DOHH2 (cell line): ENCODE measurements at regions not wholly inside any gene's neighbourhood (a gene's known extent, or its start where the extent isn't known, plus 50 kb on each side); places are given as distances from the start of the nearest gene placed in this dataset.

Experiments used
- H3F3A ChIP-seq: fragments of 200-600 bp; sonication (generic), shearing (Covaris generic); 2 replicates; pipeline ENCODE4 v1.6.0; 2016; ENCODE audit warnings: antibody characterized with exemption, mild to moderate bottlenecking; ENCODE audit not compliant: control insufficient read depth, insufficient read depth
- H3K27ac ChIP-seq: fragments of 200-600 bp; sonication (generic); 2 replicates; pipeline ENCODE4 v1.5.1; 2014; ENCODE audit warnings: low read depth, mild to moderate bottlenecking, low read length, moderate library complexity
- H3K27me3 ChIP-seq: fragments of 200-600 bp; sonication (generic); 2 replicates; pipeline ENCODE4 v1.6.1; 2014; ENCODE audit warnings: mild to moderate bottlenecking, low read length, mixed read lengths; ENCODE audit not compliant: control insufficient read depth
- H3K36me3 ChIP-seq: fragments of 200-600 bp; sonication (generic); 2 replicates; pipeline ENCODE4 v1.6.1; 2014; ENCODE audit warnings: mild to moderate bottlenecking, low read length, moderate library complexity, mixed read lengths; ENCODE audit not compliant: control insufficient read depth
- H3K4me1 ChIP-seq: fragments of 200-600 bp; sonication (generic); 2 replicates; pipeline ENCODE4 v1.6.1; 2014; ENCODE audit warnings: mild to moderate bottlenecking, low read length, mixed read lengths; ENCODE audit not compliant: control insufficient read depth
- H3K4me2 ChIP-seq: fragments of 200-600 bp; sonication (generic); 2 replicates; pipeline ENCODE4 v1.6.0; 2014; ENCODE audit warnings: mild to moderate bottlenecking, low read length, moderate library complexity
- H3K4me3 ChIP-seq: fragments of 200-600 bp; sonication (generic); 2 replicates; pipeline ENCODE4 v1.5.1; 2014; ENCODE audit warnings: mild to moderate bottlenecking, low read length, mixed read lengths
- H3K79me2 ChIP-seq: fragments of 200-600 bp; sonication (generic); 2 replicates; pipeline ENCODE4 v1.6.1; 2014; ENCODE audit warnings: mild to moderate bottlenecking, low read length, mixed read lengths; ENCODE audit not compliant: control insufficient read depth
- H3K9me2 ChIP-seq: fragments of 200-600 bp; sonication (generic); replicated peaks from 2 replicates; pipeline ENCODE4 v1.6.1; 2014; ENCODE audit warnings: mild to moderate bottlenecking, low read length, mixed read lengths; ENCODE audit not compliant: control insufficient read depth
- H3K9me3 ChIP-seq: fragments of 200-600 bp; sonication (generic); 2 replicates; pipeline ENCODE4 v1.6.1; 2014; ENCODE audit warnings: antibody characterized with exemption, low read length, mixed read lengths; ENCODE audit not compliant: control insufficient read depth, insufficient read depth
- H4K20me1 ChIP-seq: fragments of 200-600 bp; sonication (generic); 2 replicates; pipeline ENCODE4 v1.6.0; 2014; ENCODE audit warnings: low read depth, mild to moderate bottlenecking, antibody characterized with exemption, low read length, moderate library complexity; ENCODE audit not compliant: control insufficient read depth, insufficient read depth
- EZH2phosphoT487 ChIP-seq: fragments of 200-600 bp; sonication (generic); IDR thresholded peaks from 2 replicates; pipeline ENCODE4 v1.6.1; 2017; ENCODE audit warnings: borderline replicate concordance, mild to moderate bottlenecking, antibody characterized with exemption, low read length, moderate library complexity, mixed read lengths
- TF ChIP-seq, protein P1 (sequence below): fragments of 200-600 bp; sonication (generic); IDR thresholded peaks from one replicate; pipeline ENCODE4 v1.5.1; 2014; ENCODE audit warnings: antibody characterized with exemption, mild to moderate bottlenecking, low read depth, low read length; ENCODE audit not compliant: poor library complexity, severe bottlenecking

GRCh38 chr7:113446391-113446790 is 328.0 kb upstream of the SMIM30 start:
- Histone ChIP-seq H3K9me3 (no peaks in the 10 kb centered on the region), H3K4me2 (no peak overlapping the region), H4K20me1 (no peaks in the 10 kb centered on the region), H3K9me2 (no peaks in the 10 kb centered on the region), H3K27ac (no peak overlapping the region), H3K36me3 (no peaks in the 10 kb centered on the region), H3K27me3 (no peaks in the 10 kb centered on the region), H3K4me3 (no peak overlapping the region), H3F3A (no peaks in the 10 kb centered on the region), H3K79me2 (no peaks in the 10 kb centered on the region), H3K4me1 (no peaks in the 10 kb centered on the region)
- no peak for TF ChIP-seq EZH2phosphoT487
- TF ChIP-seq, protein P1, sequence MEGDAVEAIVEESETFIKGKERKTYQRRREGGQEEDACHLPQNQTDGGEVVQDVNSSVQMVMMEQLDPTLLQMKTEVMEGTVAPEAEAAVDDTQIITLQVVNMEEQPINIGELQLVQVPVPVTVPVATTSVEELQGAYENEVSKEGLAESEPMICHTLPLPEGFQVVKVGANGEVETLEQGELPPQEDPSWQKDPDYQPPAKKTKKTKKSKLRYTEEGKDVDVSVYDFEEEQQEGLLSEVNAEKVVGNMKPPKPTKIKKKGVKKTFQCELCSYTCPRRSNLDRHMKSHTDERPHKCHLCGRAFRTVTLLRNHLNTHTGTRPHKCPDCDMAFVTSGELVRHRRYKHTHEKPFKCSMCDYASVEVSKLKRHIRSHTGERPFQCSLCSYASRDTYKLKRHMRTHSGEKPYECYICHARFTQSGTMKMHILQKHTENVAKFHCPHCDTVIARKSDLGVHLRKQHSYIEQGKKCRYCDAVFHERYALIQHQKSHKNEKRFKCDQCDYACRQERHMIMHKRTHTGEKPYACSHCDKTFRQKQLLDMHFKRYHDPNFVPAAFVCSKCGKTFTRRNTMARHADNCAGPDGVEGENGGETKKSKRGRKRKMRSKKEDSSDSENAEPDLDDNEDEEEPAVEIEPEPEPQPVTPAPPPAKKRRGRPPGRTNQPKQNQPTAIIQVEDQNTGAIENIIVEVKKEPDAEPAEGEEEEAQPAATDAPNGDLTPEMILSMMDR = no peak

- TF ChIP-seq EZH2phosphoT487 = no peak
- TF ChIP-seq, protein P1 = no peak
- Histone ChIP-seq H3K4me2 (no peak overlapping the region), H3K79me2 (no peaks in the 10 kb centered on the region), H3K4me3 (no peak overlapping the region), H3K27ac (no peak overlapping the region), H4K20me1 (no peaks in the 10 kb centered on the region), H3F3A (no peaks in the 10 kb centered on the region), H3K9me2 (no peaks in the 10 kb centered on the region), H3K9me3 (no peaks in the 10 kb centered on the region), H3K4me1 (no peaks in the 10 kb centered on the region), H3K36me3 (no peaks in the 10 kb centered on the region), H3K27me3 (no peaks in the 10 kb centered on the region)
These were observed 325.9 kb upstream of the SMIM30 start for GRCh38 chr7:113444261-113444660.

GRCh38 chr7:113440173-113440572 is 321.8 kb upstream of the SMIM30 start:
- H3K4me2 ChIP-seq = no peak overlapping the region
- TF ChIP-seq, protein P1 = no peak
- no peak for TF ChIP-seq EZH2phosphoT487
- H3K4me3 ChIP-seq = no peak overlapping the region
- no peaks in the 10 kb centered on the region; the same call in 1 of the 2 replicates for H3K9me3 ChIP-seq
- H3F3A ChIP-seq = no peaks in the 10 kb centered on the region
- H3K4me1 ChIP-seq = no peaks in the 10 kb centered on the region
- no peaks in the 10 kb centered on the region for H3K27me3 ChIP-seq
- H4K20me1 ChIP-seq = no peaks in the 10 kb centered on the region
- H3K79me2 ChIP-seq = no peaks in the 10 kb centered on the region
- H3K9me2 ChIP-seq = no peaks in the 10 kb centered on the region
- H3K36me3 ChIP-seq = no peaks in the 10 kb centered on the region
- H3K27ac ChIP-seq = no peak overlapping the region

- no peaks in the 10 kb centered on the region for H3K4me1 ChIP-seq
- H3K27me3 ChIP-seq = no peaks in the 10 kb centered on the region
- no peaks in the 10 kb centered on the region for H3K9me2 ChIP-seq
- no peaks in the 10 kb centered on the region for H3K9me3 ChIP-seq
- H3F3A ChIP-seq = no peaks in the 10 kb centered on the region
- no peak overlapping the region for H3K27ac ChIP-seq
- no peak overlapping the region for H3K4me3 ChIP-seq
- H3K4me2 ChIP-seq = no peak overlapping the region
- H4K20me1 ChIP-seq = no peaks in the 10 kb centered on the region
- TF ChIP-seq EZH2phosphoT487 = no peak
- TF ChIP-seq, protein P1 = no peak
- H3K79me2 ChIP-seq = no peaks in the 10 kb centered on the region
- H3K36me3 ChIP-seq = no peaks in the 10 kb centered on the region
These were observed 313.1 kb upstream of the SMIM30 start for GRCh38 chr7:113431406-113431805.
